T47D (cell line): ENCODE measurements at regions not wholly inside any gene's neighbourhood (a gene's known extent, or its start where the extent isn't known, plus 50 kb on each side); places are given as distances from the start of the nearest gene placed in this dataset.
A peak's percentile ranks its signal among the peaks of the same experiment; 100 is the strongest.
"Not testable (repeated sequence)": the region's sequence is repeated elsewhere in the genome, so short reads cannot be mapped to it uniquely, and the experiment has no call there.

ENCODE experiments used
- DNase-seq, 2 experiments: peaks; one replicate each; pipeline versions ENCODE4 v3.0.0 to v3.0.0-alpha.2; 2011 to 2012; ENCODE audit warnings: low read depth in 1 of 2, low spot score in 1 of 2
- JUND ChIP-seq: IDR thresholded peaks from 2 replicates; pipeline ENCODE4 v1.6.1; 2012; ENCODE audit warnings: low read depth
- in situ Hi-C: cut with HindIII; loops from 2 replicates; pipeline ENCODE4 v1.10.0; 2016; ENCODE audit warnings: low sequenced_read_pairs, low pct_unique_long_range_greater_than_20kb

DNA sequence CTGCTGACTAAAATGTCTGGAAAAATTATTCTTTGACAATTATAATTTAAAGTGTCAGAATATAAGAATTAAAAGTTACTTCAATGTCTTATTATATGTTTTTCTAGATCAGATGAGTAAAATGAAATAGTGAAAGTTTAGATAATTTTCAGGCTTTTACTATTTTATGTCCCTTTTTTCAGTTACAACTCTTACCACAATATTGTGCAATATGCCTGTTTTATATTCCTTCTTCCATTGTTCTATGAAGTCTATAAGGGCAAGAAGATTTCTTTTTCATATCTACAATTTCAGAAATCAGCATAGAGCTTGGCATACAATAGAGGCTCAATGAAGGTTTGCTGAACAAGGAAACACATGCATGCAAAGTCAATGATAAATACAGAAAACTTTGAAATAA is 401.2 kb upstream of the HTR1E start:
- DNase-seq: no peak
- in situ Hi-C loops: no loop called here
- no peak for TF ChIP-seq JUND

DNA sequence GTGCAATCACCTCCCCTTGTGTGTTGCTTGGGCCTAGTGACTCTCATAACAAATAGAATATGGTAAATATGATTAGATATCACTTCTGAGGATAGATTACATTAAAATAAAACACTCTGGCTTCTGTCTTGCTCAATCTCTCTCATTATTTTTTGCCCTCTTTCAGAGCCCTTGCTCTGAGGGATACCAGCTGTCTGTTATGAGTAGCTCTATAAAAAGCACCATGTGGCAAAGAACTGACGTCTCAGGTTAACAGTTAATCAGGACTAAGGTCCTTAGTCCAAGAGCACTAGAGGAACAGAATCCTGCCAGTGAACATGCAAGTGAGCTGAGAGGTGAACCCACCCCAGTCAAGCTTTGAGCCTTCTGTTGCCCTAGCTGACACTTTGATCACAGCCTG is 402.2 kb upstream of the HTR1E start:
- DNase-seq: no peak
- no peak for TF ChIP-seq JUND
- in situ Hi-C loops: no loop called here

DNA sequence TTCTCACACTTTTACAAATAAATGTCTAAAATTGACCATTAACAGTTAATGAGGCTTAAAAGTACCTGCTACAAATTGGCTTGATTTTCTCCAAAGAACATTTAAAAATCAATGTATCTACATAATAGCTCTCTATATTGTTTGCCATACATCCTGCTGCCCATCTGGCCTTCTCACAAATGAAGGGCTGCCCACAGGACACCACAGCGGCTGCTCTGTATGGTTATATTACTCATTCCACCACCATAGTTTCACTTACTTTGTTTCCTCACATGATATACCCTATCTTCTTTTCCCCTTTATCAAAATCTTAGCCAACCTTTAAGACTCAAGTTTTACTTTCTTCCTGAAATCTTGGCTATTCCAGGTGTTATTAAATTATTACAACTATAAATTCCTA is 407.7 kb upstream of the HTR1E start:
- TF ChIP-seq JUND: no peak
- in situ Hi-C loops: no loop called here
- no peak for DNase-seq

DNA sequence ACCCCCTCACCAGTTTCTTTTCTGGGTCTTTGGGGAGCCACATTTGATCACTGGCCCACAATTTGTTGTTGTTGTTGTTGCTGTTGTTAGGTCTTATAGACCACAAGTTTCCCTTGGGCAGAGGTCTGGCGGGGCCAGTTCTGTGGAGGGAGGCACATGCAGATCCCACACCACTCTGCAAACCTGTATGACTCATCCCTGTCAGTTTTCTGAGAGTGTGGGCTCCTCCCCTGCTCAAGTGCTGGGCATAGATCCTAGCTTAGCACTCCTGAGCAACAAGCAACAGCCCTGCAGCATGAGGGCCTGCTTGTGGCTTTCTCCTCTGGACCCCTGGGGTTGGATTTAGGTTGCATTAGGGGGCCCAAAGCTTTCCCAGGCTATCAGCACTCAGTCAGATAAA is 411.1 kb upstream of the HTR1E start:
- no peak for TF ChIP-seq JUND
- DNase-seq: no peak
- in situ Hi-C loops: no loop called here

DNA sequence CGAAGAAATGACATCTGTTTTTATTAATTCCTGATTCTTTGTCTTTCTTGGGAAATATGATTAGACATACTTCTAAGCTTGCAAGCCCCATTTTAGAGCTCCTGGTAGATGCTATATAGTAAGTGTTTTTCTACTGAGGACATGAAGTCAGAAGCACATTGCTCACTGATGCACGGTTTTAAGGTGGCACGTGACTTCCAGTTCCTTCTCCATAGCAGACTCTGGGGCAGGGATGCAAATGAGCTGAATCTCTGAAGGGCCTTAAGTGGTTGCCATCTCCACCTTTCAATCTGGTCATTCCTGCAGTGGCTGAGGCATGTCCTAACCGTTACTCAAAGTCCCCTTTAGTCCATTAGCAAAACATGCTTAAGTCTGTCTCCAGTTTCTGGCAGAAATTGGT is 421.2 kb upstream of the HTR1E start:
- TF ChIP-seq JUND: no peak
- DNase-seq: no peak
- in situ Hi-C loops: no loop called here

DNA sequence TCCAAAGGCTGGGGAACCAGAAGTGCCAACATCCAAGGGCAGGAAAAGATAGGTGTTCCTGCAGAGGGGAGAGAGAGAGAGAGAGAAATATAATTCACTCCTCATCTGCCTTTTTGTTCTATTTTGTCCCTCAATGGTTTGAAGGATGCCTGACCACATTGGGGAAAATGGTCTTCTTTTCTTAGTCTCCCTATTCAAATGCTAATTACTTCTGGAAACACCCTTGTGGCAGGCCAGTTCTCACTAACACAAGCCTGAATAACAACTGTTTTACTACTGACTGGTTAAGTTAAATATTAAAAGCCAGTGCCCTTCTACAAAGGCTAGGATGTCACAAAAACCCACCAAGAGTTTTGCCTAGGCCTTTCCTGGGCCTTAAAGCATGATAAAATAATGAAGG is 425.4 kb upstream of the HTR1E start:
- no peak for DNase-seq
- in situ Hi-C loops: no loop called here
- no peak for TF ChIP-seq JUND

DNA sequence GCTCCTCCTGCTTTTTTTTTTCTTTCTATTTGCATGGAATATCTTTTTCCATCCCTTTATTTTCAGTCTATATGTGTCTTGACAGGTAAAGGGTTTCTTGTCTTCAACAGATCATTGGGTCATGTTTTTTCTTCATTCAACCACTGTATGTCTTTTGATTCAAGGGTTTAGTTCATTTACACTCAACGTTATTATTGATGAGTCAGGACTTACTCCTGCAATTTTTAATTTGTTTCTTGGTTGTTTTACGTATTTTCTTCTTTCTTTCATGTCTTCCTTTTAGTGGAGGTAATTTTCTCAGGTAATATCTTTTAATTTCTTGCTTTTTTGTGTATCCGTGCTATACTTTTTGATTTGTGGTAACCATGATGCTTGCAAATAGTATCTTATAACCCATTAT is 429.1 kb upstream of the HTR1E start:
- in situ Hi-C loops: no loop called here
- DNase-seq: no peak

DNA sequence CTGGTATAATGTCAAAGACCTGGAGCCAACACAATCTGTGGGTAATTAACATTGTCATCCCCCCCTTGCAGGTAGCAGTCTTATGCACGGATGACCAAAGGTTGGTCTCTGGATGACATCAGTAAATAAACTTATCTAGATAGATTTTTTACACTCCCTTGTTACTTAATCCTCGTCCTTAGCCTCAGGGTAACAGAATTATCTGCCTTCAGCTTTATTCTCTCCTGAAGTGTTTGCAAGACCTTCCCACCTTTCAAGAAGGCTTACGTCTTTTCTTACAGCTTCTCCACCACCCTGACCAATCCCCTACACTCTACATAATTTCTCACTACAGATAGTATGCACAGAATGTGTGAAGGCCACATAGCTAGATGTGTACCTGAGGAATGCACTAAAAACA is 434.8 kb upstream of the HTR1E start:
- TF ChIP-seq JUND: no peak
- no peak for DNase-seq
- in situ Hi-C loops: no loop called here

More for the DNA sequence above, 429.1 kb upstream of the HTR1E start:
- no peak for TF ChIP-seq JUND

DNA sequence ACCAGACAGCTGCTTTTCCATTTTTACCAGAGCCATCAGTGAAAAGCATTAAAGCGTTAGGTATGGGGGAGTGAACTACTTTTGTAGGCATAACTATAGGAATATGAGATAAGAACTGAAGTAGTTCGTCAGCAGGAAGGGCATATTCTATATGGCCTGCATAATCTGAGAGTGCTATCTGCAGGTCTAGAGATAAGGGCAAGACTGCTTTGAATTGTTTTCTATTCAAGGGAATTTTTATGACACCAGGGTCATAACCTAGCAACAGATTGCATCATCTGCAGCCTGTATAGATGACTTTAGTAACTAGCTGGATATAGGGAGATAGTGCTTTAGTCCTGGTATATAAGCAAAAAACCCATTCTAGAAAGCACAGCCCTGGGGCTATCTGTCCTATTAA is 437.3 kb upstream of the HTR1E start:
- DNase-seq: no peak
- in situ Hi-C loops: no loop called here
- no peak for TF ChIP-seq JUND

DNA sequence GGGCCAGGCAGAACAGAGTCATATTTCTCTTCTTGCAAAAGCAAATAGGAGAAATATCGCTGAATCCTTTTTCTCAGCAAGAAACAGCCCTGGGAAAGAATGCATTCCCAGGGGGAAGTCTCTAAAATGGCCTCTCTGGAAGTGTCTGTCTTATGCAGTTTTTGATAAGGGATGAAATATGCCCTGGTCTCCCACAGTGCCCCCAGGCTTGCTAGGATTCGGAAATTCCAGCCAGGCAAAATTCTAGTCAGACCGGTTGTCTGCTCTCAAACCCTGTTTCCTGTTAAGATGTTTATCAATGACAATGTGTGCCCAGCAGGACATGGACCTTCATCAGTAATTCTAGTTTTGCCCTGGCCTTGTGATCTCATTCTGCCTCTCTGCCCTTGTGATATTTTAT is 448.3 kb upstream of the HTR1E start:
- in situ Hi-C loops: not testable (repeated sequence)
- DNase-seq: peak in 1 of 2 experiments; percentile 47

DNA sequence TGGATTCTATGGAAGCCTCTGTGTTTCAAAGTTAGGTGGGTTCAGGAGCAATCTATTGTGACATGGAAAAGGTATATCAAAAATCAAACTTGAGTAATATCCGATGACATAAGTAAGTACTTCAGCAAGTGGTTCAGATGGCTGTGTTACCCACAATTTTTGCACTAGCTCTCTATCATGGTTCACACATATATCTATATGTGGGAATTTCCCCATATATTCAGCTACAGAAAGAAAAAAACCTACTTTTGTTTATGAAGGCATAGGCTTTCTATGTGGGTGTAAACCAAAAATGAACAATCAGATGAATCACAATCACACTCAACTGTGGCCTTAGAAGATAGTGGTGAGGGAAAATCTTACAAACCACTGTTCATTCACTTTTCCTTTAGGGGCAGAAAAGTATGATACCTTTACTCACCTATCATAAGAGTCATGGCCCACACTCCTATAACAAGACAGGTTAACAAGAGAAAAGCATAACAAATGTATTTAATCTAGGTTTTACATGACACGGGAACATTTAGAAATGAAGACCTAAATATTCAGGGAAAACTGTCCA is 449.6 kb upstream of the HTR1E start:
- no peak for DNase-seq
- in situ Hi-C loops: no loop called here
- no peak for TF ChIP-seq JUND

DNA sequence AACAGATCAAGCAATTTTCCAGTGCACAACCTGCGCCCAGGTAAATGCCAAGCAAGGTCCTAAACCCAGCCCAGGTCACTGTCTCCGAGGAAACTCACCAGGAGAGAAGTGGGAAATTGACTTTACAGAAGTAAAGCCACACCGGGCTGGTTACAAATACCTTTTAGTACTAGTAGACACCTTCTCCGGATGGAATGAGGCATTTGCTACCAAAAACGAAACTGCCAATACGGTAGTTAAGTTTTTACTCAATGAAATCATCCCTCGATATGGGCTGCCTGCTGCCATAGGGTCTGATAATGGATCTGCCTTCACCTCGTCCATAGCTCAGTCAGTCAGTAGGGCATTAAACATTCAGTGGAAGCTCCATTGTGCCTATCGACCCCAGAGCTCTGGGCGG is 459.0 kb upstream of the HTR1E start:
- DNase-seq, in situ Hi-C loops: not testable (repeated sequence)

DNA sequence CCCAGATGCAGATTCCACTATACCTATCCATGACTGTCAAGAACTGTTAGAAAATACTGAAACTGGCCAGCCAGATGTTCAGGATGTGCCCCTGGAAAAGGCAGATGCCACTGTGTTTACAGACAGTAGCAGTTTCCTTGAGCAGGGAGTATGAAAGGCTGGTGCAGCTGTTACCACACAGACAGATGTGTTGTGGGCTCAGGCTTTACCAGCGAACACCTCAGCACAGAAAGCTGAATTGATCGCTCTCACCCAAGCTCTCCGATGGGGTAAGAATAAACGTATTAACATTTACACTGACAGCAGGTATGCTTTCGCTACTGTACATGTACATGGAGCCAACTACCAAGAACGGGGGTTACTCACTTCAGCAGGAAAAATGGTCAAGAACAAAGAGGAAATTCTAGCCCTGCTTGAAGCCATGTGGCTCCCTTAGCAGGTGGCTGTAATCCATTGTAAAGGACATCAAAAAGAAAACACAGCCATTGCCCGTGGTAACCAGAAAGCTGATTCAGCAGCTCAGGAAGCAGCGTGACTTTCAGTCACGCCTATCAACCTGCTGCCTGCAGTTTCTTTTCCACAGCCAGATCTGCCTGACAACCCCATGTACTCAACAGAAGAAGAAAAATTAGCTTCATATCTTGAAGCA is 459.7 kb upstream of the HTR1E start:
- peak in 1 of 2 experiments; percentile 2 for DNase-seq
- in situ Hi-C loops: no loop called here
- no peak for TF ChIP-seq JUND

DNA sequence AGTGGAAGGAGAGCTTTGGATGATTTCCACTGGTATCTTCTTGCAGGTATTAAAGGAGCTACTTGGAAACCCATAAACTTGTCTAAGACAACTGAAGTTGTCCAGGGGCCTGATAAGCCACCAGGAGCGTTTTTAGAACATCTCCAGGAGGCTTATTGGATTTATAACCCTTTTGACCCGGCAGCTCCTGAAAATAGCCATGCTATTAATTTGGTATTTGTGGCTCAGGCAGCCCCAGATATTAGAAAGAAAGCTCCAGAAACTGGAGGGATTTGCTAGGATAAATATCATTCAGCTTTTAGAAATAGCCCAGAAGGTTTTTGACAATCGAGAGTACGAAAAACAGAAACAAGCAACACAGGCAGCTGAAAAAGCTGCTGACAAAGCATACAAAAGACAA is 461.0 kb upstream of the HTR1E start:
- no peak for DNase-seq
- in situ Hi-C loops: no loop called here
- no peak for TF ChIP-seq JUND
